B cell (primary cell): ENCODE measurements at regions not wholly inside any gene's neighbourhood (a gene's known extent, or its start where the extent isn't known, plus 50 kb on each side); places are given as distances from the start of the nearest gene placed in this dataset.

ENCODE experiments used
- ATAC-seq: fragments of 200-7000 bp; cut with Tn5 transposase; one replicate; pipeline ENCODE4 v1.10.0; 2021; ENCODE audit warnings: low read depth, mild to moderate bottlenecking, moderate number of reproducible peaks, moderate library complexity
- CTCF ChIA-PET: fragments of 350-600 bp; sonication (Branson Sonifier 250); formaldehyde crosslinking; loops from one replicate; lab custom pipeline; 2021; ENCODE audit warnings: antibody characterized with exemption, inconsistent platforms; lab: Charles Lee
- POLR2A ChIA-PET: fragments of 350-600 bp; sonication (Branson Sonifier 250); formaldehyde crosslinking; loops from one replicate; lab custom pipeline; 2021; ENCODE audit warnings: antibody characterized with exemption; lab: Charles Lee
- DNase-seq: peaks from one replicate; pipeline ENCODE4 v3.0.0; 2013
- H2AFZ ChIP-seq: 2 replicates; pipeline ENCODE4 v1.6.1; 2012; ENCODE audit warnings: mild to moderate bottlenecking, low read depth, low read length; ENCODE audit not compliant: insufficient read depth, poor library complexity, severe bottlenecking
- H3K27ac ChIP-seq, 2 donors: 1 replicate in 1 of 2; 2 replicates in 1 of 2; pipeline ENCODE4 v1.5.1; 2012 to 2013; ENCODE audit warnings: low read length in 2 of 2, mild to moderate bottlenecking in 2 of 2, moderate library complexity in 1 of 2
- H3K27me3 ChIP-seq, 4 experiments: fragments of 200-600 bp in 1 of 4; sonication (generic) in 1 of 4; replicated peaks in 1 of 4; 1 replicate in 2 of 4; 2 replicates in 2 of 4; pipeline versions ENCODE4 v1.6.1 to v1.7.0; 2013 to 2016; ENCODE audit warnings: low read length in 3 of 4, mild to moderate bottlenecking in 2 of 4, mixed read lengths in 1 of 4, moderate library complexity in 1 of 4; ENCODE audit not compliant: insufficient read depth in 4 of 4, control insufficient read depth in 3 of 4; ENCODE audit errors: control extremely low read depth in 1 of 4
- H3K36me3 ChIP-seq, 2 experiments: replicated peaks in 1 of 2; 1 replicate in 1 of 2; 2 replicates in 1 of 2; pipeline versions ENCODE4 v1.6.1 to v1.7.1; 2013; ENCODE audit warnings: low read length in 1 of 2; ENCODE audit not compliant: insufficient read depth in 2 of 2, control insufficient read depth in 1 of 2; ENCODE audit errors: control extremely low read depth in 1 of 2, extremely low read depth in 1 of 2
- H3K4me1 ChIP-seq, 2 donors: fragments of 200-600 bp in 1 of 2; sonication (generic) in 1 of 2; 1 replicate in 1 of 2; 2 replicates in 1 of 2; pipeline versions ENCODE4 v1.5.1 to v1.6.1; 2013 to 2017; ENCODE audit warnings: low read length in 2 of 2; ENCODE audit not compliant: control insufficient read depth in 2 of 2, insufficient read depth in 2 of 2
- H3K4me2 ChIP-seq: replicated peaks from 2 replicates; pipeline ENCODE3; 2012; ENCODE audit warnings: mild to moderate bottlenecking, low read depth, low read length; ENCODE audit not compliant: poor library complexity, severe bottlenecking
- H3K4me3 ChIP-seq, 5 experiments: fragments of 200-600 bp in 1 of 5; sonication (generic) in 1 of 5; 1 replicate in 3 of 5; 2 replicates in 2 of 5; pipeline versions ENCODE4 v1.5.1 to v1.7.0; 2011 to 2016; ENCODE audit warnings: low read length in 4 of 5, mild to moderate bottlenecking in 4 of 5, low read depth in 2 of 5, control low read depth in 1 of 5, moderate library complexity in 1 of 5; ENCODE audit not compliant: insufficient read depth in 1 of 5; ENCODE audit errors: control extremely low read depth in 1 of 5, extremely low read depth in 1 of 5
- H3K79me2 ChIP-seq: fragments of 200-600 bp; sonication (generic); one replicate; pipeline ENCODE4 v1.6.0; 2016; ENCODE audit warnings: low read length; ENCODE audit not compliant: control insufficient read depth, insufficient read depth
- H3K9ac ChIP-seq: fragments of 200-600 bp; sonication (generic); 2 replicates; pipeline ENCODE4 v1.6.1; 2017; ENCODE audit warnings: mild to moderate bottlenecking, low read length, moderate library complexity
- H3K9me3 ChIP-seq, 3 donors: one replicate each; pipeline versions ENCODE4 v1.6.1 to v1.7.1; 2013; ENCODE audit warnings: low read length in 2 of 3; ENCODE audit not compliant: control insufficient read depth in 2 of 3, insufficient read depth in 1 of 3; ENCODE audit errors: control extremely low read depth in 1 of 3
- H4K20me1 ChIP-seq: 2 replicates; pipeline ENCODE4 v1.6.0; 2012; ENCODE audit warnings: mild to moderate bottlenecking, low read length; ENCODE audit not compliant: insufficient read depth, control insufficient read depth, poor library complexity, severe bottlenecking
- H3K27ac Mint-ChIP-seq: one replicate; pipeline ENCODE4 v1.8.0; 2021; ENCODE audit warnings: mixed read lengths
- H3K27me3 Mint-ChIP-seq: one replicate; pipeline ENCODE4 v1.8.0; 2021; ENCODE audit warnings: mixed read lengths
- H3K4me1 Mint-ChIP-seq: one replicate; pipeline ENCODE4 v1.8.0; 2021; ENCODE audit warnings: mixed read lengths
- H3K4me3 Mint-ChIP-seq: one replicate; pipeline ENCODE4 v1.8.0; 2021; ENCODE audit warnings: mixed read lengths
- H3K9me3 Mint-ChIP-seq: one replicate; pipeline ENCODE4 v1.8.0; 2022; ENCODE audit warnings: mixed read lengths; ENCODE audit not compliant: insufficient read depth
- EZH2 ChIP-seq: IDR thresholded peaks from 2 replicates; pipeline ENCODE4 v1.6.1; 2012; ENCODE audit warnings: borderline replicate concordance, low read depth, mild to moderate bottlenecking, moderate library complexity, low read length; ENCODE audit not compliant: insufficient read depth, poor library complexity, severe bottlenecking
- WGBS: methylation state at CpG from one replicate; pipeline ENCODE4 v1.1.5; 2013; ENCODE audit warnings: missing lambda C conversion rate; ENCODE audit not compliant: insufficient coverage; 5-methylcytosine and 5-hydroxymethylcytosine counted together
- intact Hi-C: fragments of 100-400 bp; cut with micrococcal nuclease; formaldehyde crosslinking; loops from one replicate; pipeline ENCODE4 v1.10.0; 2022
- TF ChIP-seq, protein P1 (sequence below): fragments of 200-600 bp; IDR thresholded peaks from one replicate; pipeline ENCODE4 v1.8.0; 2022; ENCODE audit warnings: antibody characterized with exemption, mild to moderate bottlenecking

DNA sequence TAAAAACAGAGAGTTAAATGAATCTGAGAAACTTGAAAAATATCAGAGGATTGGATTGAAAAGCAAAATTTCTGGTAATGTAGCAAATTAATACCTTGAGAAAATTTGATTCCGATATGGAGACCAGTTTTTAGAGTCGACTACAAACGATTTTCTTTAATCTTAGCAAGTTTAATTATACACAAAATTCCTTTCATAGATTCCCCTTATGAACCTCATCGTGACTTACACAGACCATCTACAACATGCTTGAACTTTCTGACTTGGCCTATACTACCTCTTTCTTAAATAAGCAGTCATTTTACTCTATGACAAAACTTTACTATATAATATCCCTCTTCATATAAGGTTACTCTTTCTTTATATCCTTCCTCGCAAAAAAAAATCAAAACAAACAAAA is 769.6 kb upstream of the CRIM1 start:
- no peaks in the 10 kb centered on the region for H3K4me1 ChIP-seq
- no peak overlapping the region for H3K9ac ChIP-seq
- H3K9me3 ChIP-seq = peaks cover 0 to 4% (median 0%) of the 10 kb centered on the region in 3 donors
- ChIA-PET CTCF (no interaction called here), POLR2A (no interaction called here)
- 71% methylated on average over 2 of the region's 5 CpGs for WGBS
- intact Hi-C loops = no loop called here
- Mint-ChIP-seq H3K27me3 (no peaks in the 10 kb centered on the region), H3K4me1 (no peaks in the 10 kb centered on the region), H3K4me3 (no peak overlapping the region), H3K27ac (no peak overlapping the region), H3K9me3 (peaks cover 4% of the 10 kb centered on the region)
- TF ChIP-seq, protein P1, sequence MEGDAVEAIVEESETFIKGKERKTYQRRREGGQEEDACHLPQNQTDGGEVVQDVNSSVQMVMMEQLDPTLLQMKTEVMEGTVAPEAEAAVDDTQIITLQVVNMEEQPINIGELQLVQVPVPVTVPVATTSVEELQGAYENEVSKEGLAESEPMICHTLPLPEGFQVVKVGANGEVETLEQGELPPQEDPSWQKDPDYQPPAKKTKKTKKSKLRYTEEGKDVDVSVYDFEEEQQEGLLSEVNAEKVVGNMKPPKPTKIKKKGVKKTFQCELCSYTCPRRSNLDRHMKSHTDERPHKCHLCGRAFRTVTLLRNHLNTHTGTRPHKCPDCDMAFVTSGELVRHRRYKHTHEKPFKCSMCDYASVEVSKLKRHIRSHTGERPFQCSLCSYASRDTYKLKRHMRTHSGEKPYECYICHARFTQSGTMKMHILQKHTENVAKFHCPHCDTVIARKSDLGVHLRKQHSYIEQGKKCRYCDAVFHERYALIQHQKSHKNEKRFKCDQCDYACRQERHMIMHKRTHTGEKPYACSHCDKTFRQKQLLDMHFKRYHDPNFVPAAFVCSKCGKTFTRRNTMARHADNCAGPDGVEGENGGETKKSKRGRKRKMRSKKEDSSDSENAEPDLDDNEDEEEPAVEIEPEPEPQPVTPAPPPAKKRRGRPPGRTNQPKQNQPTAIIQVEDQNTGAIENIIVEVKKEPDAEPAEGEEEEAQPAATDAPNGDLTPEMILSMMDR = no peak
- no peak for TF ChIP-seq EZH2
- H4K20me1 ChIP-seq = no peaks in the 10 kb centered on the region
- H2AFZ ChIP-seq = no peak overlapping the region
- H3K36me3 ChIP-seq = no peaks in the 10 kb centered on the region
- ATAC-seq = no peak
- H3K27me3 ChIP-seq = no peaks in the 10 kb centered on the region
- no peak for DNase-seq
- no peak overlapping the region for H3K4me2 ChIP-seq
- no peak overlapping the region for H3K4me3 ChIP-seq
- no peak overlapping the region for H3K27ac ChIP-seq
- no peaks in the 10 kb centered on the region for H3K79me2 ChIP-seq

DNA sequence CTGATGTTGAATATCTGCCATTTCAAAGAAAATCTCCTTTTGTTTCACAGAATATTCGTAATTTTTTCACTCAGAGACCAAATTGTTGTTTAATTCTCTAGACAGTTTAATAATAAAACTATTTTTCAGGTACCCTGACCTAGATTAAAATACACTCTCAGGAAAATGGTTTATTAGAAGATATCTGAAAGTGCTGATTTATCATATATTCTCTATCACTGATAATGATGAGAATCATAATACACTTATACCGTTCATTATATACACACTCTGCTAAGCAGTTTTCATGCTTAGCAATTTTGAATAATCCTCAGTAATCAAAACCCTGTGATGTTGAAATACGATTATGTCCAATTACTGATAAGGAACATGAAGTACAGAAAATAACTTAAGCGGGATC is 772.9 kb upstream of the CRIM1 start:
- H3K4me3 Mint-ChIP-seq = no peak overlapping the region
- CTCF ChIA-PET = no interaction called here
- 86% methylated on average over 1 of the region's 4 CpGs for WGBS

More for the DNA sequence above, 772.9 kb upstream of the CRIM1 start:
- no peaks in the 10 kb centered on the region for H4K20me1 ChIP-seq
- H3K27ac ChIP-seq = no peak overlapping the region
- H3K27me3 Mint-ChIP-seq = no peaks in the 10 kb centered on the region
- H3K27me3 ChIP-seq = no peaks in the 10 kb centered on the region
- no peak overlapping the region for H2AFZ ChIP-seq
- POLR2A ChIA-PET = no interaction called here
- no peak overlapping the region for H3K4me3 ChIP-seq
- DNase-seq (no peak), ATAC-seq (no peak)
- no peaks in the 10 kb centered on the region for H3K4me1 ChIP-seq
- no peak overlapping the region for H3K9ac ChIP-seq
- H3K36me3 ChIP-seq = no peaks in the 10 kb centered on the region
- H3K4me2 ChIP-seq = no peak overlapping the region
- H3K27ac Mint-ChIP-seq = no peak overlapping the region
- TF ChIP-seq, protein P1 = no peak
- TF ChIP-seq EZH2 = no peak
- no peaks in the 10 kb centered on the region for H3K79me2 ChIP-seq
- intact Hi-C loops = no loop called here
- H3K9me3 ChIP-seq = peaks cover 0 to 6% (median 0%) of the 10 kb centered on the region in 3 donors
- no peaks in the 10 kb centered on the region for H3K9me3 Mint-ChIP-seq
- no peaks in the 10 kb centered on the region for H3K4me1 Mint-ChIP-seq
